Ectodermal cell (in vitro differentiated cells): ENCODE measurements at regions not wholly inside any gene's neighbourhood (a gene's known extent, or its start where the extent isn't known, plus 50 kb on each side); places are given as distances from the start of the nearest gene placed in this dataset.

Source experiments
- H3K27ac ChIP-seq: 2 replicates; pipeline ENCODE4 v1.7.0; 2013; ENCODE audit warnings: mild to moderate bottlenecking, low read depth, low read length; ENCODE audit not compliant: insufficient read depth, poor library complexity, severe bottlenecking
- H3K27me3 ChIP-seq: 2 replicates; pipeline ENCODE4 v1.7.0; 2013; ENCODE audit warnings: mild to moderate bottlenecking, low read length; ENCODE audit not compliant: insufficient read depth, control insufficient read depth, poor library complexity, severe bottlenecking
- H3K36me3 ChIP-seq: one replicate; pipeline ENCODE4 v1.7.0; 2013; ENCODE audit warnings: low read length; ENCODE audit not compliant: control insufficient read depth, insufficient read depth
- H3K4me1 ChIP-seq: one replicate; pipeline ENCODE4 v1.7.0; 2013; ENCODE audit warnings: low read length; ENCODE audit not compliant: control insufficient read depth, insufficient read depth
- H3K4me3 ChIP-seq: 2 replicates; pipeline ENCODE4 v1.7.0; 2013; ENCODE audit warnings: low read depth, low read length, control low read depth; ENCODE audit not compliant: insufficient read depth
- H3K9me3 ChIP-seq: 2 replicates; pipeline ENCODE4 v1.7.0; 2013; ENCODE audit warnings: mild to moderate bottlenecking, low read length, moderate library complexity; ENCODE audit not compliant: control insufficient read depth
- WGBS, 2 experiments: methylation state at CpG; one replicate each; pipeline ENCODE4 v1.1.7; 2013; ENCODE audit warnings: missing lambda C conversion rate in 2 of 2; 5-methylcytosine and 5-hydroxymethylcytosine counted together

- 83 to 84% methylated on average over 4 of the region's 4 CpGs for WGBS, 2 experiments
Observed at GRCh38 chr13:91066745-91067144, 280.7 kb upstream of the MIR17HG start.

GRCh38 chr13:91072486-91072885 lies 275.0 kb upstream of the MIR17HG start:
- 92 to 100% methylated on average over 2 of the region's 2 CpGs for WGBS, 2 experiments
- no peaks in the 10 kb centered on the region for H3K9me3 ChIP-seq
- no peaks in the 10 kb centered on the region for H3K36me3 ChIP-seq
- H3K27me3 ChIP-seq, result no peaks in the 10 kb centered on the region
- no peaks in the 10 kb centered on the region for H3K4me1 ChIP-seq
- H3K27ac ChIP-seq, result no peak overlapping the region
- no peak overlapping the region for H3K4me3 ChIP-seq

More at GRCh38 chr13:91066745-91067144, 280.7 kb upstream of the MIR17HG start:
- Histone ChIP-seq H3K27me3 (no peaks in the 10 kb centered on the region), H3K27ac (no peak overlapping the region), H3K4me1 (no peaks in the 10 kb centered on the region), H3K36me3 (no peaks in the 10 kb centered on the region), H3K4me3 (no peak overlapping the region), H3K9me3 (no peaks in the 10 kb centered on the region)

- Histone ChIP-seq H3K4me1 (no peaks in the 10 kb centered on the region), H3K36me3 (no peaks in the 10 kb centered on the region), H3K27me3 (no peaks in the 10 kb centered on the region), H3K27ac (no peak overlapping the region), H3K9me3 (no peaks in the 10 kb centered on the region), H3K4me3 (no peak overlapping the region)
- WGBS, 2 experiments, result 95 to 98% methylated on average over 2 of the region's 2 CpGs
Observed at GRCh38 chr13:91074091-91074490, 273.4 kb upstream of the MIR17HG start.

GRCh38 chr13:91076830-91077229 lies 270.7 kb upstream of the MIR17HG start:
- 100% methylated on average over 2 of the region's 2 CpGs; no CpG with 5 or more reads in 1 of the 2 experiments for WGBS, 2 experiments
- Histone ChIP-seq H3K27ac (no peak overlapping the region), H3K4me1 (no peaks in the 10 kb centered on the region), H3K9me3 (no peaks in the 10 kb centered on the region), H3K27me3 (no peaks in the 10 kb centered on the region), H3K4me3 (no peak overlapping the region), H3K36me3 (no peaks in the 10 kb centered on the region)

GRCh38 chr13:91078093-91078679 lies 269.3 kb upstream of the MIR17HG start:
- no peak overlapping the region for H3K4me3 ChIP-seq
- H3K36me3 ChIP-seq, result no peaks in the 10 kb centered on the region
- H3K4me1 ChIP-seq, result no peaks in the 10 kb centered on the region
- WGBS, 2 experiments, result 61 to 64% methylated on average over 3 of the region's 4 CpGs
- H3K9me3 ChIP-seq, result no peaks in the 10 kb centered on the region
- no peak overlapping the region for H3K27ac ChIP-seq
- no peaks in the 10 kb centered on the region for H3K27me3 ChIP-seq

- H3K4me1 ChIP-seq, result no peaks in the 10 kb centered on the region
- no peak overlapping the region for H3K27ac ChIP-seq
- 95 to 100% methylated on average over 1 of the region's 2 CpGs for whole genome bisulfite sequencing, 2 experiments
- no peaks in the 10 kb centered on the region for H3K9me3 ChIP-seq
- no peaks in the 10 kb centered on the region for H3K36me3 ChIP-seq
- H3K27me3 ChIP-seq, result no peaks in the 10 kb centered on the region
- H3K4me3 ChIP-seq, result no peak overlapping the region
Observed at GRCh38 chr13:91079176-91079575, 268.3 kb upstream of the MIR17HG start.

- peaks cover 5% of the 10 kb centered on the region for H3K4me1 ChIP-seq
- H3K9me3 ChIP-seq, result no peaks in the 10 kb centered on the region
- no peaks in the 10 kb centered on the region for H3K27me3 ChIP-seq
- no peak overlapping the region for H3K4me3 ChIP-seq
- 96 to 100% methylated on average over 1 of the region's 1 CpG for WGBS, 2 experiments
- no peak overlapping the region for H3K27ac ChIP-seq
- no peaks in the 10 kb centered on the region for H3K36me3 ChIP-seq
Observed at GRCh38 chr13:91085127-91085526, 262.4 kb upstream of the MIR17HG start.

- H3K4me3 ChIP-seq, result no peak overlapping the region
- 52 to 58% methylated on average over 2 of the region's 2 CpGs for WGBS, 2 experiments
- no peaks in the 10 kb centered on the region for H3K27me3 ChIP-seq
- H3K36me3 ChIP-seq, result no peaks in the 10 kb centered on the region
- no peaks in the 10 kb centered on the region for H3K9me3 ChIP-seq
- peak overlapping the region; percentile 18 for H3K27ac ChIP-seq
- peaks cover 5% of the 10 kb centered on the region for H3K4me1 ChIP-seq
Observed at GRCh38 chr13:91086936-91087716, 260.4 kb upstream of the MIR17HG start.

- Histone ChIP-seq H3K27me3 (no peaks in the 10 kb centered on the region), H3K36me3 (no peaks in the 10 kb centered on the region), H3K4me3 (no peak overlapping the region), H3K4me1 (peaks cover 9% of the 10 kb centered on the region), H3K9me3 (no peaks in the 10 kb centered on the region), H3K27ac (no peak overlapping the region)
- WGBS, 2 experiments, result 95 to 96% methylated on average over 4 to 5 of the region's 5 CpGs
Observed at GRCh38 chr13:91097269-91097668, 250.2 kb upstream of the MIR17HG start.

GRCh38 chr13:91099877-91100276 lies 247.6 kb upstream of the MIR17HG start:
- 100% methylated on average over 1 of the region's 1 CpG; no CpG with 5 or more reads in 1 of the 2 experiments for WGBS, 2 experiments
- Histone ChIP-seq H3K9me3 (no peaks in the 10 kb centered on the region), H3K4me3 (no peak overlapping the region), H3K27me3 (no peaks in the 10 kb centered on the region), H3K4me1 (peaks cover 9% of the 10 kb centered on the region), H3K27ac (no peak overlapping the region), H3K36me3 (no peaks in the 10 kb centered on the region)
